OCI-LY7 (cell line): ENCODE measurements at regions not wholly inside any gene's neighbourhood (a gene's known extent, or its start where the extent isn't known, plus 50 kb on each side); places are given as distances from the start of the nearest gene placed in this dataset.

Experiments used
- BruUV-seq: library from RNA; stranded (reverse); fragments of 400-500 nt; replicated peaks from 2 replicates; lab custom pipeline; 2021; lab: Mats Ljungman, UMichigan
- CTCF ChIA-PET: fragments of 300-600 bp; sonication (Branson Sonifier 250); formaldehyde crosslinking; loops from one replicate; lab custom pipeline; 2022; ENCODE audit warnings: antibody characterized with exemption; ENCODE audit not compliant: unreplicated experiment; lab: Charles Lee
- POLR2A ChIA-PET: fragments of 300-600 bp; sonication (Branson Sonifier 250); formaldehyde crosslinking; loops from one replicate; lab custom pipeline; 2022; ENCODE audit warnings: antibody characterized with exemption; lab: Charles Lee
- DNase-seq: peaks from one replicate; pipeline ENCODE4 v3.0.0-alpha.2; 2015; ENCODE audit warnings: low spot score
- H2AFZ ChIP-seq: fragments of 200-600 bp; sonication (generic), shearing (Covaris generic); 2 replicates; pipeline ENCODE4 v1.6.1; 2014; ENCODE audit warnings: mild to moderate bottlenecking, antibody characterized with exemption, low read length, moderate library complexity
- H3K27ac ChIP-seq: fragments of 200-600 bp; sonication (generic); 2 replicates; pipeline ENCODE4 v1.5.1; 2014; ENCODE audit warnings: mixed run types, low read depth, mild to moderate bottlenecking, moderate library complexity, low read length, inconsistent platforms; ENCODE audit not compliant: poor library complexity, severe bottlenecking
- H3K36me3 ChIP-seq: fragments of 200-600 bp; sonication (generic); 2 replicates; pipeline ENCODE4 v1.6.1; 2014; ENCODE audit warnings: mild to moderate bottlenecking, antibody characterized with exemption, low read length, moderate library complexity, mixed read lengths; ENCODE audit not compliant: insufficient read depth
- H3K4me1 ChIP-seq: fragments of 200-600 bp; sonication (generic); 2 replicates; pipeline ENCODE4 v1.5.1; 2014; ENCODE audit warnings: mild to moderate bottlenecking, low read length; ENCODE audit not compliant: insufficient read depth, poor library complexity, severe bottlenecking
- H3K4me2 ChIP-seq: fragments of 200-600 bp; sonication (generic); 2 replicates; pipeline ENCODE4 v1.6.1; 2014; ENCODE audit warnings: mild to moderate bottlenecking, low read length
- H3K4me3 ChIP-seq: fragments of 200-600 bp; sonication (generic); 2 replicates; pipeline ENCODE4 v1.5.1; 2014; ENCODE audit warnings: mild to moderate bottlenecking, low read depth, low read length; ENCODE audit not compliant: poor library complexity, severe bottlenecking
- H3K79me2 ChIP-seq: fragments of 200-600 bp; sonication (generic); 2 replicates; pipeline ENCODE4 v1.6.1; 2016; ENCODE audit warnings: low read depth, mild to moderate bottlenecking, low read length, moderate library complexity, mixed read lengths; ENCODE audit not compliant: insufficient read depth
- H3K9me2 ChIP-seq: fragments of 200-600 bp; sonication (generic); 2 replicates; pipeline ENCODE4 v1.6.1; 2016; ENCODE audit warnings: mild to moderate bottlenecking, low read length, mixed read lengths; ENCODE audit not compliant: insufficient read depth
- H3K9me3 ChIP-seq: fragments of 200-600 bp; sonication (generic); 2 replicates; pipeline ENCODE4 v1.6.1; 2014; ENCODE audit warnings: mild to moderate bottlenecking, mixed run types, low read length, mixed read lengths
- H4K20me1 ChIP-seq: fragments of 200-600 bp; sonication (generic); 2 replicates; pipeline ENCODE4 v1.6.1; 2014; ENCODE audit warnings: mild to moderate bottlenecking, antibody characterized with exemption, low read length, moderate library complexity, mixed read lengths; ENCODE audit not compliant: insufficient read depth
- CTCF ChIP-seq: fragments of 200-600 bp; sonication (generic); conservative IDR thresholded peaks from 2 replicates; pipeline ENCODE4 v1.5.1; 2014; ENCODE audit warnings: mild to moderate bottlenecking, antibody characterized with exemption, low read length, moderate library complexity, mixed read lengths
- EZH2phosphoT487 ChIP-seq: fragments of 200-600 bp; sonication (generic); IDR thresholded peaks from 2 replicates; pipeline ENCODE4 v1.6.1; 2018; ENCODE audit warnings: low read depth, borderline replicate concordance, mild to moderate bottlenecking, mixed run types, antibody characterized with exemption, low read length, moderate library complexity, mixed read lengths
- intact Hi-C: fragments of 100-400 bp; cut with micrococcal nuclease; formaldehyde crosslinking; loops from one replicate; pipeline ENCODE4 v1.10.0; 2022; ENCODE audit not compliant: unreplicated experiment

GRCh38 chr5:53819482-53819881, 259.0 kb downstream of the NDUFS4 start:
- CTCF ChIA-PET = no interaction called here

GRCh38 chr5:53820119-53820801, 259.8 kb downstream of the NDUFS4 start:
- intact Hi-C loops = no loop called here
- BruUV-seq = no TSS peak

More at GRCh38 chr5:53819482-53819881, 259.0 kb downstream of the NDUFS4 start:
- no peaks in the 10 kb centered on the region for H3K9me3 ChIP-seq
- no peaks in the 10 kb centered on the region for H3K79me2 ChIP-seq
- H3K4me1 ChIP-seq = no peaks in the 10 kb centered on the region
- no peaks in the 10 kb centered on the region for H3K9me2 ChIP-seq
- H3K36me3 ChIP-seq = no peaks in the 10 kb centered on the region
- H3K4me2 ChIP-seq = no peak overlapping the region
- POLR2A ChIA-PET = interaction anchor here (0.5 to 0.6 kb wide), 2 partner anchors 159 to 438 kb away, joined by 3 read pairs; no protein-coding TSS in a partner anchor
- intact Hi-C loops = no loop called here
- H3K27ac ChIP-seq = no peak overlapping the region
- BruUV-seq = no TSS peak
- DNase-seq = no peak
- no peaks in the 10 kb centered on the region for H4K20me1 ChIP-seq
- no peak overlapping the region for H3K4me3 ChIP-seq
- no peak overlapping the region for H2AFZ ChIP-seq
- TF ChIP-seq CTCF (no peak), EZH2phosphoT487 (no peak)

More at GRCh38 chr5:53820119-53820801, 259.8 kb downstream of the NDUFS4 start:
- no peak for DNase-seq
- no peak overlapping the region for H3K4me2 ChIP-seq
- CTCF ChIA-PET = no interaction called here
- no peaks in the 10 kb centered on the region for H3K36me3 ChIP-seq
- H3K9me3 ChIP-seq = no peaks in the 10 kb centered on the region
- no peaks in the 10 kb centered on the region for H4K20me1 ChIP-seq
- no peak overlapping the region for H3K27ac ChIP-seq
- TF ChIP-seq EZH2phosphoT487 (no peak), CTCF (no peak)
- H2AFZ ChIP-seq = no peak overlapping the region
- no peaks in the 10 kb centered on the region for H3K79me2 ChIP-seq
- no peak overlapping the region for H3K4me3 ChIP-seq
- H3K9me2 ChIP-seq = no peaks in the 10 kb centered on the region
- no peaks in the 10 kb centered on the region for H3K4me1 ChIP-seq
- POLR2A ChIA-PET = interaction anchor here (0.5 to 0.6 kb wide), 2 partner anchors 74 to 158 kb away, joined by 3 read pairs; no protein-coding TSS in a partner anchor
